Liver (tissue), 8 donors: ENCODE measurements at regions not wholly inside any gene's neighbourhood (a gene's known extent, or its start where the extent isn't known, plus 50 kb on each side); places are given as distances from the start of the nearest gene placed in this dataset.

ENCODE experiments used
- DNase-seq: peaks from one replicate; pipeline ENCODE4 v3.0.0-alpha.2; 2017; ENCODE audit warnings: low spot score
- H3K27ac ChIP-seq, 2 donors: one replicate each; pipeline ENCODE4 v1.7.0; 2013; ENCODE audit warnings: inconsistent platforms in 2 of 2, low read length in 2 of 2, control low read depth in 1 of 2, low read depth in 1 of 2, mild to moderate bottlenecking in 1 of 2
- H3K27me3 ChIP-seq, 4 donors: one replicate each; pipeline versions ENCODE4 v1.6.1 to v1.7.0; 2013; ENCODE audit warnings: low read length in 3 of 4, inconsistent platforms in 1 of 4, mild to moderate bottlenecking in 1 of 4, moderate library complexity in 1 of 4; ENCODE audit not compliant: control insufficient read depth in 4 of 4, insufficient read depth in 4 of 4
- H3K36me3 ChIP-seq, 4 donors: one replicate each; pipeline versions ENCODE4 v1.6.1 to v1.7.0; 2013; ENCODE audit warnings: low read length in 3 of 4, mild to moderate bottlenecking in 3 of 4, low read depth in 1 of 4, moderate library complexity in 1 of 4; ENCODE audit not compliant: control insufficient read depth in 4 of 4, insufficient read depth in 3 of 4
- H3K4me1 ChIP-seq, 4 donors: one replicate each; pipeline versions ENCODE4 v1.6.1 to v1.7.0; 2013; ENCODE audit warnings: low read length in 3 of 4, mild to moderate bottlenecking in 3 of 4, moderate library complexity in 1 of 4; ENCODE audit not compliant: control insufficient read depth in 4 of 4, insufficient read depth in 4 of 4
- H3K4me3 ChIP-seq, 3 donors: one replicate each; pipeline versions ENCODE4 v1.6.1 to v1.7.0; 2013; ENCODE audit warnings: low read length in 3 of 3, control low read depth in 1 of 3, low read depth in 1 of 3, mild to moderate bottlenecking in 1 of 3
- H3K9ac ChIP-seq, 2 donors: one replicate each; pipeline ENCODE4 v1.7.0; 2013; ENCODE audit warnings: low read length in 2 of 2, mild to moderate bottlenecking in 2 of 2, moderate library complexity in 2 of 2, control low read depth in 1 of 2, low read depth in 1 of 2
- H3K9me3 ChIP-seq, 4 donors: one replicate each; pipeline versions ENCODE4 v1.6.1 to v1.7.0; 2013; ENCODE audit warnings: low read length in 3 of 4; ENCODE audit not compliant: control insufficient read depth in 4 of 4
- CTCF ChIP-seq: fragments of 150-350 bp; IDR thresholded peaks from 2 replicates; pipeline ENCODE4 v1.5.1; 2017; ENCODE audit warnings: improper control_type of control experiment, low read depth, low read length; ENCODE audit not compliant: missing input control
- EGR1 ChIP-seq, 2 donors: IDR thresholded peaks; 2 replicates each; pipeline ENCODE4 v1.6.1; 2016 to 2018; ENCODE audit warnings: antibody characterized with exemption in 2 of 2, low read depth in 2 of 2
- FOXA2 ChIP-seq: IDR thresholded peaks from 2 replicates; pipeline ENCODE4 v1.6.1; 2016; ENCODE audit warnings: antibody characterized with exemption
- HNF4G ChIP-seq: IDR thresholded peaks from 2 replicates; pipeline ENCODE4 v1.6.1; 2016; ENCODE audit warnings: antibody characterized with exemption
- JUND ChIP-seq, 2 donors: IDR thresholded peaks; 2 replicates each; pipeline ENCODE4 v1.6.1; 2016; ENCODE audit warnings: antibody characterized with exemption in 2 of 2
- MAX ChIP-seq: IDR thresholded peaks from 2 replicates; pipeline ENCODE4 v1.6.1; 2016; ENCODE audit warnings: antibody characterized with exemption
- NR2F2 ChIP-seq: IDR thresholded peaks from 2 replicates; pipeline ENCODE4 v1.6.1; 2016; ENCODE audit warnings: antibody characterized with exemption
- RAD21 ChIP-seq, 2 donors: IDR thresholded peaks; 2 replicates each; pipeline ENCODE4 v1.6.1; 2016; ENCODE audit warnings: antibody characterized with exemption in 2 of 2, mild to moderate bottlenecking in 2 of 2
- REST ChIP-seq: IDR thresholded peaks from 2 replicates; pipeline ENCODE4 v1.6.1; 2016; ENCODE audit warnings: antibody characterized with exemption, mild to moderate bottlenecking
- SP1 ChIP-seq: IDR thresholded peaks from 2 replicates; pipeline ENCODE4 v1.6.1; 2018; ENCODE audit warnings: antibody characterized with exemption, mild to moderate bottlenecking
- TAF1 ChIP-seq: conservative IDR thresholded peaks from 2 replicates; pipeline ENCODE4 v1.6.1; 2016; ENCODE audit warnings: antibody characterized with exemption, mild to moderate bottlenecking
- YY1 ChIP-seq: IDR thresholded peaks from 2 replicates; pipeline ENCODE4 v1.6.1; 2016; ENCODE audit warnings: antibody characterized with exemption, mild to moderate bottlenecking
- ZBTB33 ChIP-seq: IDR thresholded peaks from 2 replicates; pipeline ENCODE4 v1.6.1; 2016; ENCODE audit warnings: antibody characterized with exemption
- WGBS: extraction: QIAGEN DNeasy Blood & Tissue Kit; methylation state at CpG from one replicate; pipeline ENCODE4 v1.1.7; 2013; 5-methylcytosine and 5-hydroxymethylcytosine counted together
- donor health status: healthy.
- donor health status: healthy.
- donor health status: healthy.
- donor health status: healthy.
- donor health status: healthy.

- TF ChIP-seq REST (no peak), EGR1 (IDR thresholded peaks at IDR 0.05; ENCODE audit: low read depth in 2 of 2) (no peak), YY1 (no peak), FOXA2 (no peak), SP1 (no peak), MAX (no peak), HNF4G (no peak), RAD21 (IDR thresholded peaks at IDR 0.05) (no peak), ZBTB33 (no peak), JUND (IDR thresholded peaks at IDR 0.05) (no peak)
- Histone ChIP-seq H3K27ac (peak overlapping the region in 1 of 2 donors; percentile 42), H3K4me3 (no peak overlapping the region), H3K27me3 (no peaks in the 10 kb centered on the region), H3K9me3 (no peaks in the 10 kb centered on the region), H3K36me3 (no peaks in the 10 kb centered on the region), H3K9ac (no peak overlapping the region), H3K4me1 (peaks cover 0 to 16% (median 7%) of the 10 kb centered on the region in 4 donors)
- 59% methylated on average over 8 of the region's 8 CpGs for WGBS
- no peak for DNase-seq
Measured at GRCh38 chrX:40263014-40263560, 165.3 kb upstream of the BCOR start.

GRCh38 chrX:40262157-40263013 is 164.6 kb upstream of the BCOR start:
- Histone ChIP-seq H3K27me3 (no peaks in the 10 kb centered on the region), H3K27ac (peak overlapping the region in 1 of 2 donors; percentile 42), H3K9me3 (no peaks in the 10 kb centered on the region), H3K4me1 (peaks cover 0 to 13% (median 6%) of the 10 kb centered on the region in 4 donors), H3K4me3 (no peak overlapping the region), H3K9ac (no peak overlapping the region), H3K36me3 (no peaks in the 10 kb centered on the region)
- WGBS, result 78% methylated on average over 13 of the region's 13 CpGs
- DNase-seq, result no peak
- TF ChIP-seq CTCF (no peak), JUND (IDR thresholded peaks at IDR 0.05) (no peak), TAF1 (no peak), NR2F2 (peak; percentile 55), RAD21 (IDR thresholded peaks at IDR 0.05) (no peak)
